Activated CD8-positive, alpha-beta T cell treated with anti-CD3 and anti-CD28 coated beads for 36 hours (primary cell): ENCODE measurements at regions not wholly inside any gene's neighbourhood (a gene's known extent, or its start where the extent isn't known, plus 50 kb on each side); places are given as distances from the start of the nearest gene placed in this dataset.

Experiments used
- ATAC-seq: fragments of 200-7000 bp; cut with Tn5 transposase; one replicate; pipeline ENCODE4 v1.10.0; 2021; ENCODE audit warnings: mild to moderate bottlenecking, moderate library complexity
- CTCF ChIA-PET: fragments of 350-600 bp; sonication (Branson Sonifier 250); formaldehyde crosslinking; loops from one replicate; lab custom pipeline; 2021; ENCODE audit warnings: antibody characterized with exemption; lab: Charles Lee
- POLR2A ChIA-PET: fragments of 350-600 bp; sonication (Branson Sonifier 250); formaldehyde crosslinking; loops from one replicate; lab custom pipeline; 2021; ENCODE audit warnings: antibody characterized with exemption; lab: Charles Lee
- DNase-seq: peaks from one replicate; pipeline ENCODE4 v3.0.0-alpha.2; 2020
- H3K27ac Mint-ChIP-seq: one replicate; pipeline ENCODE4 v1.8.0; 2021; ENCODE audit warnings: mild to moderate bottlenecking, mixed read lengths
- H3K27me3 Mint-ChIP-seq: one replicate; pipeline ENCODE4 v1.8.0; 2021; ENCODE audit warnings: mixed read lengths
- H3K36me3 Mint-ChIP-seq: one replicate; pipeline ENCODE4 v1.8.0; 2021; ENCODE audit warnings: low read depth, mixed read lengths
- H3K4me1 Mint-ChIP-seq: one replicate; pipeline ENCODE4 v1.8.0; 2021; ENCODE audit warnings: low read depth, mixed read lengths
- H3K4me3 Mint-ChIP-seq: one replicate; pipeline ENCODE4 v1.8.0; 2021; ENCODE audit warnings: mild to moderate bottlenecking, moderate library complexity, mixed read lengths
- H3K9me3 Mint-ChIP-seq: one replicate; pipeline ENCODE4 v1.8.0; 2021; ENCODE audit warnings: mixed read lengths
- CTCF ChIP-seq: fragments of 200-600 bp; IDR thresholded peaks from one replicate; pipeline ENCODE4 v1.8.0; 2022; ENCODE audit warnings: antibody characterized with exemption, mild to moderate bottlenecking
- intact Hi-C: fragments of 100-400 bp; cut with micrococcal nuclease; formaldehyde crosslinking; loops from one replicate; pipeline ENCODE4 v1.10.0; 2022

- H3K4me1 Mint-ChIP-seq: no peaks in the 10 kb centered on the region
- TF ChIP-seq CTCF: no peak
- intact Hi-C loops: no loop called here
- H3K4me3 Mint-ChIP-seq: no peak overlapping the region
- no peaks in the 10 kb centered on the region for H3K27me3 Mint-ChIP-seq
- H3K36me3 Mint-ChIP-seq: no peaks in the 10 kb centered on the region
- CTCF ChIA-PET: no interaction called here
- POLR2A ChIA-PET: no interaction called here
- ATAC-seq (no peak), DNase-seq (no peak)
- H3K27ac Mint-ChIP-seq: no peak overlapping the region
- peaks cover 4% of the 10 kb centered on the region for H3K9me3 Mint-ChIP-seq
These were observed 239.5 kb upstream of the PITRM1 start for GRCh38 chr10:3412071-3412582.

GRCh38 chr10:3411044-3411443 lies 238.5 kb upstream of the PITRM1 start:
- Mint-ChIP-seq H3K27me3 (no peaks in the 10 kb centered on the region), H3K4me1 (no peaks in the 10 kb centered on the region), H3K27ac (no peak overlapping the region), H3K4me3 (no peak overlapping the region), H3K36me3 (no peaks in the 10 kb centered on the region), H3K9me3 (peaks cover 4% of the 10 kb centered on the region)
- ATAC-seq (no peak), DNase-seq (no peak)
- intact Hi-C loops: no loop called here
- ChIA-PET CTCF (no interaction called here), POLR2A (no interaction called here)
- no peak for TF ChIP-seq CTCF

- Mint-ChIP-seq H3K9me3 (peaks cover 4% of the 10 kb centered on the region), H3K36me3 (no peaks in the 10 kb centered on the region), H3K4me1 (no peaks in the 10 kb centered on the region), H3K27ac (no peak overlapping the region), H3K4me3 (no peak overlapping the region), H3K27me3 (no peaks in the 10 kb centered on the region)
- ChIA-PET CTCF (no interaction called here), POLR2A (no interaction called here)
- no peak for TF ChIP-seq CTCF
- intact Hi-C loops: no loop called here
- ATAC-seq: no peak
- DNase-seq: no peak
These were observed 237.3 kb upstream of the PITRM1 start for GRCh38 chr10:3409928-3410327.

- Mint-ChIP-seq H3K27me3 (no peaks in the 10 kb centered on the region), H3K36me3 (no peaks in the 10 kb centered on the region), H3K4me3 (no peak overlapping the region), H3K4me1 (no peaks in the 10 kb centered on the region), H3K27ac (no peak overlapping the region), H3K9me3 (peaks cover 4% of the 10 kb centered on the region)
- no peak for TF ChIP-seq CTCF
- ChIA-PET CTCF (no interaction called here), POLR2A (interaction anchor here (1.1 kb wide), 1 partner anchor 14 kb away, joined by 3 read pairs; no protein-coding TSS in a partner anchor)
- DNase-seq: no peak
- ATAC-seq: no peak
- intact Hi-C loops: no loop called here
These were observed 236.2 kb upstream of the PITRM1 start for GRCh38 chr10:3408603-3409365.

GRCh38 chr10:3407208-3407607 lies 234.6 kb upstream of the PITRM1 start:
- Mint-ChIP-seq H3K4me3 (no peak overlapping the region), H3K36me3 (no peaks in the 10 kb centered on the region), H3K9me3 (peaks cover 4% of the 10 kb centered on the region), H3K4me1 (no peaks in the 10 kb centered on the region), H3K27ac (no peak overlapping the region), H3K27me3 (no peaks in the 10 kb centered on the region)
- ATAC-seq (no peak), DNase-seq (no peak)
- CTCF ChIA-PET: interaction anchor here (1.4 kb wide), 1 partner anchor 20 kb away, joined by 4 read pairs; no protein-coding TSS in a partner anchor
- no peak for TF ChIP-seq CTCF
- POLR2A ChIA-PET: no interaction called here
- intact Hi-C loops: no loop called here
